ENCODE measurements at regions not wholly inside any gene's neighbourhood (a gene's known extent, or its start where the extent isn't known, plus 50 kb on each side); places are given as distances from the start of the nearest gene placed in this dataset.
A peak's percentile ranks its signal among the peaks of the same experiment; 100 is the strongest.

GRCh38 chr2:208929139-208929864 is 494.5 kb upstream of the MAP2 start:
- H3K4me3 ChIP-seq (IDR thresholded peaks at IDR 0.05; ENCODE audit: insufficient read depth, low read depth, low read length): no peak overlapping the region
- no peak overlapping the region for H3K4me2 ChIP-seq
- H4K20me1 ChIP-seq (ENCODE audit: insufficient read depth): no peaks in the 10 kb centered on the region
- no peak overlapping the region for H3K9ac ChIP-seq
- H3K36me3 ChIP-seq (ENCODE audit: insufficient read depth): no peaks in the 10 kb centered on the region
- no peak overlapping the region for H2AFZ ChIP-seq (ENCODE audit: low read depth)
- no peaks in the 10 kb centered on the region for H3K27me3 ChIP-seq (ENCODE audit: insufficient read depth, low read depth)
- peaks cover 8% of the 10 kb centered on the region for H3K4me1 ChIP-seq (ENCODE audit: low read depth, poor library complexity, severe bottlenecking)
- H3K27ac ChIP-seq: no peak overlapping the region
- no peak for TF ChIP-seq CTCF (conservative IDR thresholded peaks at IDR 0.05; ENCODE audit: low read depth, low read length)
- no peaks in the 10 kb centered on the region for H3K79me2 ChIP-seq (ENCODE audit: insufficient read depth, low read depth)

GRCh38 chr2:208929894-208930427 is 493.9 kb upstream of the MAP2 start:
- no peaks in the 10 kb centered on the region for H3K27me3 ChIP-seq (ENCODE audit: insufficient read depth, low read depth)
- no peaks in the 10 kb centered on the region for H4K20me1 ChIP-seq (ENCODE audit: insufficient read depth)
- no peak overlapping the region for H2AFZ ChIP-seq (ENCODE audit: low read depth)
- no peak overlapping the region for H3K27ac ChIP-seq
- H3K9ac ChIP-seq: no peak overlapping the region
- no peak overlapping the region for H3K4me3 ChIP-seq (IDR thresholded peaks at IDR 0.05; ENCODE audit: insufficient read depth, low read depth, low read length)
- no peak overlapping the region for H3K4me2 ChIP-seq
- H3K36me3 ChIP-seq (ENCODE audit: insufficient read depth): no peaks in the 10 kb centered on the region
- no peaks in the 10 kb centered on the region for H3K79me2 ChIP-seq (ENCODE audit: insufficient read depth, low read depth)
- H3K4me1 ChIP-seq (ENCODE audit: low read depth, poor library complexity, severe bottlenecking): peaks cover 10% of the 10 kb centered on the region
- TF ChIP-seq CTCF (conservative IDR thresholded peaks at IDR 0.05; ENCODE audit: low read depth, low read length): no peak

GRCh38 chr2:208935531-208935930 is 488.3 kb upstream of the MAP2 start:
- Histone ChIP-seq H4K20me1 (ENCODE audit: insufficient read depth) (no peaks in the 10 kb centered on the region), H3K4me1 (ENCODE audit: low read depth, poor library complexity, severe bottlenecking) (peaks cover 55% of the 10 kb centered on the region), H3K79me2 (ENCODE audit: insufficient read depth, low read depth) (no peaks in the 10 kb centered on the region), H3K4me3 (IDR thresholded peaks at IDR 0.05; ENCODE audit: insufficient read depth, low read depth, low read length) (no peak overlapping the region), H3K9ac (no peak overlapping the region), H3K4me2 (0 out of 2 replicates have a peak overlapping the region, but pooled peaks have one; percentile 81), H3K27me3 (ENCODE audit: insufficient read depth, low read depth) (no peaks in the 10 kb centered on the region), H3K27ac (no peak overlapping the region), H3K36me3 (ENCODE audit: insufficient read depth) (no peaks in the 10 kb centered on the region), H2AFZ (ENCODE audit: low read depth) (no peak overlapping the region)
- TF ChIP-seq CTCF (conservative IDR thresholded peaks at IDR 0.05; ENCODE audit: low read depth, low read length): no peak

- Histone ChIP-seq H3K79me2 (ENCODE audit: insufficient read depth, low read depth) (no peaks in the 10 kb centered on the region), H3K4me2 (peak overlapping the region; percentile 81)
These were observed 486.3 kb upstream of the MAP2 start for GRCh38 chr2:208937521-208937920.

More at GRCh38 chr2:208937521-208937920, 486.3 kb upstream of the MAP2 start:
- Histone ChIP-seq H3K9ac (no peak overlapping the region), H2AFZ (ENCODE audit: low read depth) (peak overlapping the region; percentile 37), H3K4me1 (ENCODE audit: low read depth, poor library complexity, severe bottlenecking) (peaks cover 64% of the 10 kb centered on the region), H3K27me3 (ENCODE audit: insufficient read depth, low read depth) (no peaks in the 10 kb centered on the region), H3K4me3 (IDR thresholded peaks at IDR 0.05; ENCODE audit: insufficient read depth, low read depth, low read length) (no peak overlapping the region), H3K36me3 (ENCODE audit: insufficient read depth) (no peaks in the 10 kb centered on the region), H3K27ac (peak overlapping the region; percentile 64), H4K20me1 (ENCODE audit: insufficient read depth) (no peaks in the 10 kb centered on the region)
- TF ChIP-seq CTCF (conservative IDR thresholded peaks at IDR 0.05; ENCODE audit: low read depth, low read length): no peak
